Mucosa of rectum (tissue), 2 donors: ENCODE measurements at regions not wholly inside any gene's neighbourhood (a gene's known extent, or its start where the extent isn't known, plus 50 kb on each side); places are given as distances from the start of the nearest gene placed in this dataset.

Source experiments
- H3K27ac ChIP-seq, 2 donors: one replicate each; pipeline ENCODE4 v1.7.0; 2013; ENCODE audit warnings: inconsistent platforms in 2 of 2, low read depth in 2 of 2, low read length in 2 of 2
- H3K27me3 ChIP-seq, 2 donors: one replicate each; pipeline ENCODE4 v1.7.0; 2013; ENCODE audit warnings: low read length in 2 of 2; ENCODE audit not compliant: control insufficient read depth in 2 of 2, insufficient read depth in 2 of 2
- H3K36me3 ChIP-seq, 2 donors: one replicate each; pipeline ENCODE4 v1.7.0; 2013; ENCODE audit warnings: low read length in 2 of 2; ENCODE audit not compliant: control insufficient read depth in 2 of 2, insufficient read depth in 2 of 2
- H3K4me1 ChIP-seq, 2 donors: one replicate each; pipeline ENCODE4 v1.7.0; 2013; ENCODE audit warnings: low read length in 2 of 2, mild to moderate bottlenecking in 1 of 2; ENCODE audit not compliant: control insufficient read depth in 2 of 2, insufficient read depth in 2 of 2
- H3K4me3 ChIP-seq, 2 donors: one replicate each; pipeline ENCODE4 v1.7.0; 2013; ENCODE audit warnings: low read length in 2 of 2
- H3K9ac ChIP-seq, 2 donors: one replicate each; pipeline ENCODE4 v1.7.0; 2013; ENCODE audit warnings: low read length in 2 of 2, low read depth in 1 of 2, mild to moderate bottlenecking in 1 of 2
- H3K9me3 ChIP-seq, 2 donors: one replicate each; pipeline ENCODE4 v1.7.0; 2013; ENCODE audit warnings: low read length in 2 of 2; ENCODE audit not compliant: control insufficient read depth in 2 of 2
- donor health status: healthy.
- donor health status: Normal muscosa, but diverticular disease.

DNA sequence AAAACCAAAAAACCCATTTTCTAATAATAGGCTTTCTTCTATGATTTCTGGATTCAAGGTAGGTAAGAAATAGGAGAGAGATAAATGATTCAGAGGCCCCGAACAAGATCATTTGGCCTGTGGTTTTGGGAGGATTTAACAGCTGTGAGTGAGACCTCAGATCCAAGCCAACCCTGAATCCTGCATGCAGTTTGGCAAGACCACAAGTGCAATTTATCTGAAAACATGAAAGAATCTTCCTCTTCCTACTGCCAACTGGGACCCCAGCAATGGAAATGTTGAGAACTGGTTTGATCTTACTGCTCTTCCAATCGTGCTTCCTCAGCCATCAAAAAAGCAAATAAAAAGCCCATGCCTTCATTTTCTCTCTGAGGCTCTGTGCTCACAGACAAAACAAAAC lies 519.7 kb upstream of the TBX3 start:
- Histone ChIP-seq H3K27ac (no peak overlapping the region), H3K4me3 (no peak overlapping the region), H3K27me3 (no peaks in the 10 kb centered on the region), H3K9ac (no peak overlapping the region), H3K9me3 (no peaks in the 10 kb centered on the region), H3K4me1 (no peaks in the 10 kb centered on the region), H3K36me3 (no peaks in the 10 kb centered on the region)

GRCh38 chr12:115201966-115202365 lies 518.0 kb upstream of the TBX3 start:
- H3K27me3 ChIP-seq, result no peaks in the 10 kb centered on the region
- no peak overlapping the region for H3K9ac ChIP-seq
- H3K36me3 ChIP-seq, result no peaks in the 10 kb centered on the region
- no peaks in the 10 kb centered on the region for H3K9me3 ChIP-seq
- H3K4me3 ChIP-seq, result no peak overlapping the region
- H3K27ac ChIP-seq, result no peak overlapping the region
- H3K4me1 ChIP-seq, result no peaks in the 10 kb centered on the region

DNA sequence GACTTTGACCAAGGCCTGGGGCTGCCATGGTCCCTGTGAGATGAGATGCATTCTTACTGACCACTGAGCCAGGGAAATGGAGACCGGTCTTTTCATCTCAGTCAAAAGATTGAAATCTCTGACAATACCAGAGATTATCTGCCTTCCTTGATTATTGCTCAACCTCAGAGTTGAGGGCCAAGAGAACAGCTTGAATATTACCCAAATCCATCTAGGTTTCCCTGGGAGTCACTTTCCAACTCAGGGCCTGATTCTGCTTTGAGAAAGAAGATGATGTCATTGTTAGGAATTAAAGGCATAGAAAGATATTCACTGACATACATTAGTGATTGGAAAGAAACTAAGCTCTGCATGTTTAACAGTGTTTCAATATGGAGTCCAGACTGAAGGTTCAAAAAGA lies 515.9 kb upstream of the TBX3 start:
- H3K27me3 ChIP-seq, result no peaks in the 10 kb centered on the region
- no peaks in the 10 kb centered on the region for H3K36me3 ChIP-seq
- H3K9ac ChIP-seq, result no peak overlapping the region
- no peak overlapping the region for H3K4me3 ChIP-seq
- H3K9me3 ChIP-seq, result no peaks in the 10 kb centered on the region
- peaks cover 3 to 4% of the 10 kb centered on the region in 2 donors for H3K4me1 ChIP-seq
- no peak overlapping the region for H3K27ac ChIP-seq

DNA sequence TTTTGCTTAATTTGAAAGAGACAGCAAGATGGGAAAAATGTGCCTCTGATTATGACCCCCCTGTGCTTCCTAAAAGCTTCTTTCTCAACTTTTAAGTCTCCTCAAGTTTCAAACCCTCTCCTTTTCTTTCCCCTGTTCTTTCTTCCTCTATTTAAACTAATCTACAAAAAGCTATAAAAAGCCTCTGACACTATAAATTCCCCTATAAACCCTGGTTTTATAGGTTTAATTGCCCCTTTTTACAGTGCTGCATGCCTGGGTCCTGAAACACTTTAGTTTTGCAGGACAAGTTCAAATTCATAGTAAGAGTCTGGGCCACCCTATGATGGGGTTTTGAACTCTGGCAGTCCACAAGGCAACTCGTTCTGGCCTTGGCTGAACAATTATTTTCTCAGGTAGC lies 510.9 kb upstream of the TBX3 start:
- no peaks in the 10 kb centered on the region for H3K27me3 ChIP-seq
- H3K4me3 ChIP-seq, result no peak overlapping the region
- no peak overlapping the region for H3K9ac ChIP-seq
- peaks cover 4 to 9% of the 10 kb centered on the region in 2 donors for H3K4me1 ChIP-seq
- H3K36me3 ChIP-seq, result no peaks in the 10 kb centered on the region
- no peak overlapping the region for H3K27ac ChIP-seq
- no peaks in the 10 kb centered on the region for H3K9me3 ChIP-seq

DNA sequence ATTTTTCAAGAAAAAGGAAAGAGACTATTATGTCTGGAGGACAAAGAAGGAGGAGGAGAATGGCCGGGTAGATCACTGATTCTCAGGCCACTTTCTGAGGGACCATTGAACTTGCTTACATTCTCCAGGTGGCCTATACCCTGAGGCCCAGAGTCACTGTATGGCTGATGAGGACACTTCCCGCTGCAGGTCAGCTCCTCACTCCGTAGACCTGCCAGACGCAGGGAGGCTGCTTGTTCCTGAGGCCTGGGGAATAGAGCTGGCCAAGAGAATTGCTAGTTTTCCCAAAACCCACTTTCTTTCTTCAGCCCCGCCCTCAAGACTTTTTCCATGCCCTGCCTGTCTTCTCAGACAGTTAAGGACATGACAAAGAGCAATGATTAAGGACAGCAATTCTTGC lies 510.5 kb upstream of the TBX3 start:
- Histone ChIP-seq H3K36me3 (no peaks in the 10 kb centered on the region), H3K27ac (no peak overlapping the region), H3K4me3 (no peak overlapping the region), H3K4me1 (peaks cover 4 to 9% of the 10 kb centered on the region in 2 donors), H3K9me3 (no peaks in the 10 kb centered on the region), H3K27me3 (no peaks in the 10 kb centered on the region), H3K9ac (no peak overlapping the region)

GRCh38 chr12:115191342-115191741 lies 507.4 kb upstream of the TBX3 start:
- Histone ChIP-seq H3K36me3 (no peaks in the 10 kb centered on the region), H3K27me3 (no peaks in the 10 kb centered on the region), H3K9me3 (no peaks in the 10 kb centered on the region), H3K27ac (no peak overlapping the region), H3K4me3 (no peak overlapping the region), H3K4me1 (peaks cover 4 to 9% of the 10 kb centered on the region in 2 donors), H3K9ac (no peak overlapping the region)

DNA sequence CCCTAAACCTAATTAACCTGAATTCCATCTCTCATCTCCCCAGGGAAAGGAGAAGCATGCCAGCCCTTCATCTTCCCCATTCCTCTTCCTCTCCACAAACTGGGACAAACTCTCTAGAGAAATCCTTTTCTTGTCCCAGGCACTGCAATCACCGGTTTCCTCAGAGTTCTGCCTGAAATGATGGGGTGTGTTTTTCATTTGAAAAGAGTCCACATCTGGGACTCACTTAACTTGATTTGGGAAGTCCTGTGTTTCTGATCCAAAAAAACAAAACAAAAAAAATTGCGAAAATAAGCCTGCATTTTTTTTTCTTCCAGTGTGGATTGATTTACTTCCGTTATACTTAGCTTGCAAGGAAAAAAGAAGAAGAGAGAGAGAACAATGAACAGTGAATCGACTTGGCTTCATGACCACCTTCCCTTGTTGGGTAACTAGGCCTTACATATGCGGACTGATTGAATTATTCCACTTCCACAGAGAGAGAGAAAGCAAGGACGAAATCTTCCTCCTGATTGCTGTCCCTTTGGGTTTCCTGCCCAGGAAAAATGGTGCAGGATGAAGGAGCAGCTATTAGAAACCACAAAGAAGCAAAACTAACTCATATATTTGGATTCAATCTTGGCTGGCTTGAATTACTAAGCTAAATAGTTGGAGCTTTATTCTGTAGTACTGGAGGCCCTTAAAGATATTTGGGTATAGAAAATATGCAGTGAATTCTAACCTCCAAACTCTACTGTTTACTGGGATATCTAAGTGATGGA lies 506.2 kb upstream of the TBX3 start:
- Histone ChIP-seq H3K27me3 (no peaks in the 10 kb centered on the region), H3K36me3 (no peaks in the 10 kb centered on the region), H3K9ac (no peak overlapping the region), H3K4me3 (no peak overlapping the region), H3K9me3 (no peaks in the 10 kb centered on the region), H3K4me1 (peaks cover 2 to 7% of the 10 kb centered on the region in 2 donors), H3K27ac (no peak overlapping the region)

DNA sequence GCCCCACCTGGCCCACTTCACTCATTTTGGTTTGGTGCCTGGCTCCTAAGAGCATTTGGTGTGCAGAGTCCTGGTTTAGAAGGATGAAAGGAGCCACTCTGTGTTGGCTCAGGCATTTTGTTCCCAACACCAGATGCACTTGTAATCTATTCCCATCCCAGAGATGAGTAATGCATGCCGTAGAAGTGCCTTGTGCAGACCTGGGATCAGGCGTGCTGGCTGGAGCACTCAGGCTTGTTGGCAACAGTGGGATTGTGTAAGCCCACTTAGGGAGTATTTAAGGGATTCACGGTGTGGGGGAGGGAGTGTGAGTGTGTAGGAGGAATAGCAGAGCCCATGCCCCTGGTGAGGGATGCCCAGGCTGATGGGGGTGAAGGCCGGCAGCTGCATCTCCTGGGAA lies 501.5 kb upstream of the TBX3 start:
- Histone ChIP-seq H3K27me3 (no peaks in the 10 kb centered on the region), H3K4me1 (no peaks in the 10 kb centered on the region), H3K27ac (no peak overlapping the region), H3K9me3 (no peaks in the 10 kb centered on the region), H3K4me3 (no peak overlapping the region), H3K36me3 (no peaks in the 10 kb centered on the region), H3K9ac (no peak overlapping the region)

GRCh38 chr12:115183752-115184151 lies 499.8 kb upstream of the TBX3 start:
- H3K9ac ChIP-seq, result no peak overlapping the region

DNA sequence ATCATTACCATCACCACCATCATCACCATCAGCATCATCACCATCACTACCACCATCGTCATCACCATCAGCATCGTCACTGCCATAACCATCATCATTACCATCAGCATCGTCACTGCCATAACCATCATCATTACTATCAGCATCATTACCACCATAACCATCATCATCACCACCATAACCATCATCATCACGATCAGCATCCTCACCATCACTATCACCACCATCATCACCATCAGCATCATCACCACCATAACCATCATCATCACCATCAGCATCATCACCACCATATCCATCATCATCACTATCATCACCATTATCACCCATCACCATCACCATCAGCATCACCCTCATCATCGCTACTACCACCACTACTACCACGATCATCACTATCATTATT lies 493.9 kb upstream of the TBX3 start:
- Histone ChIP-seq H3K27ac (no peak overlapping the region), H3K27me3 (no peaks in the 10 kb centered on the region), H3K4me3 (no peak overlapping the region), H3K9ac (no peak overlapping the region), H3K9me3 (no peaks in the 10 kb centered on the region), H3K4me1 (no peaks in the 10 kb centered on the region), H3K36me3 (no peaks in the 10 kb centered on the region)

More at GRCh38 chr12:115183752-115184151, 499.8 kb upstream of the TBX3 start:
- H3K9me3 ChIP-seq, result no peaks in the 10 kb centered on the region
- H3K4me3 ChIP-seq, result no peak overlapping the region
- no peaks in the 10 kb centered on the region for H3K4me1 ChIP-seq
- no peaks in the 10 kb centered on the region for H3K36me3 ChIP-seq
- no peak overlapping the region for H3K27ac ChIP-seq
- H3K27me3 ChIP-seq, result no peaks in the 10 kb centered on the region
